Kasumi-1 (cell line): ENCODE measurements at regions not wholly inside any gene's neighbourhood (a gene's known extent, or its start where the extent isn't known, plus 50 kb on each side); places are given as distances from the start of the nearest gene placed in this dataset.

Experiments
- DNase-seq, 2 experiments: peaks; one replicate each; lab custom pipeline; 2025; lab: John Stamatoyannopoulos, UW

- DNase-seq = no peak
Observed at GRCh38 chr2:226429476-226429875, 370.1 kb downstream of the IRS1 start.

- DNase-seq = peak; percentile 60 to 62
Observed at GRCh38 chr2:226427538-226428307, 371.9 kb downstream of the IRS1 start.

- no peak for DNase-seq
Observed at GRCh38 chr2:226426292-226426736, 373.3 kb downstream of the IRS1 start.

GRCh38 chr2:226424971-226425370 lies 374.6 kb downstream of the IRS1 start:
- no peak for DNase-seq

- DNase-seq = peak; percentile 77 to 87
Observed at GRCh38 chr2:226423498-226423960, 376.1 kb downstream of the IRS1 start.

- DNase-seq = no peak
Observed at GRCh38 chr2:226420646-226421045, 379.0 kb downstream of the IRS1 start.

- no peak for DNase-seq
Observed at GRCh38 chr2:226418521-226418920, 381.1 kb downstream of the IRS1 start.

GRCh38 chr2:226414335-226414734 lies 385.3 kb downstream of the IRS1 start:
- no peak for DNase-seq

- no peak for DNase-seq
Observed at GRCh38 chr2:226413498-226414130, 386.0 kb downstream of the IRS1 start.

GRCh38 chr2:226411727-226412360 lies 387.8 kb downstream of the IRS1 start:
- DNase-seq = no peak

- DNase-seq = no peak
Observed at GRCh38 chr2:226411205-226411604, 388.4 kb downstream of the IRS1 start.

- no peak for DNase-seq
Observed at GRCh38 chr2:226410247-226410835, 389.3 kb downstream of the IRS1 start.

GRCh38 chr2:226409134-226409533 lies 390.5 kb downstream of the IRS1 start:
- DNase-seq = no peak

GRCh38 chr2:226408141-226408540 lies 391.5 kb downstream of the IRS1 start:
- no peak for DNase-seq

GRCh38 chr2:226407135-226407534 lies 392.5 kb downstream of the IRS1 start:
- DNase-seq = no peak

GRCh38 chr2:226405465-226405864 lies 394.2 kb downstream of the IRS1 start:
- no peak for DNase-seq

- no peak for DNase-seq
Observed at GRCh38 chr2:226403369-226403768, 396.3 kb downstream of the IRS1 start.

- DNase-seq = no peak
Observed at GRCh38 chr2:226399006-226399405, 400.6 kb downstream of the IRS1 start.

- no peak for DNase-seq
Observed at GRCh38 chr2:226398580-226398979, 401.0 kb downstream of the IRS1 start.

GRCh38 chr2:226396541-226396940 lies 403.1 kb downstream of the IRS1 start:
- DNase-seq = no peak

- no peak for DNase-seq
Observed at GRCh38 chr2:226387499-226387942, 412.1 kb downstream of the IRS1 start.

GRCh38 chr2:226383461-226383860 lies 416.2 kb downstream of the IRS1 start:
- no peak for DNase-seq
